ENCODE measurements at regions not wholly inside any gene's neighbourhood (a gene's known extent, or its start where the extent isn't known, plus 50 kb on each side); places are given as distances from the start of the nearest gene placed in this dataset.

DNA sequence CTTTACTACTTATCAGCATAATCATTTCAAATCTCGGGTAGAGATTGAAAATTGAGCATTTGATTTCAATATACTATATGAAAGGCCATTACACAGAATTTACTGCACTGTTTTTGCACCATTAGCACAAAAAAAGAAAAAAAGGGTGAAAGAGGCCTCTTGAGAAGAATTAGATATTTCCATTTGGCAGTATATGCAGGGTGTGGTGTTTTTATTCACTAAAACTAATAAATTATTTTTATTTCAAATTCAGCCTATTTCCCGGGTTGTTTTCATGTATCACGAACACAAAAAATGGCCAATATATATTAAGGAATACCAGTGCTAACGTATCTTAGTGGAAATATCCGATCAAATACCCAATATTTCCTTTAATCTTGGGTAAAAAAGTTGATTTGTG, 110.5 kb upstream of the TBL1XR1 start:
- TF ChIP-seq, protein P1, sequence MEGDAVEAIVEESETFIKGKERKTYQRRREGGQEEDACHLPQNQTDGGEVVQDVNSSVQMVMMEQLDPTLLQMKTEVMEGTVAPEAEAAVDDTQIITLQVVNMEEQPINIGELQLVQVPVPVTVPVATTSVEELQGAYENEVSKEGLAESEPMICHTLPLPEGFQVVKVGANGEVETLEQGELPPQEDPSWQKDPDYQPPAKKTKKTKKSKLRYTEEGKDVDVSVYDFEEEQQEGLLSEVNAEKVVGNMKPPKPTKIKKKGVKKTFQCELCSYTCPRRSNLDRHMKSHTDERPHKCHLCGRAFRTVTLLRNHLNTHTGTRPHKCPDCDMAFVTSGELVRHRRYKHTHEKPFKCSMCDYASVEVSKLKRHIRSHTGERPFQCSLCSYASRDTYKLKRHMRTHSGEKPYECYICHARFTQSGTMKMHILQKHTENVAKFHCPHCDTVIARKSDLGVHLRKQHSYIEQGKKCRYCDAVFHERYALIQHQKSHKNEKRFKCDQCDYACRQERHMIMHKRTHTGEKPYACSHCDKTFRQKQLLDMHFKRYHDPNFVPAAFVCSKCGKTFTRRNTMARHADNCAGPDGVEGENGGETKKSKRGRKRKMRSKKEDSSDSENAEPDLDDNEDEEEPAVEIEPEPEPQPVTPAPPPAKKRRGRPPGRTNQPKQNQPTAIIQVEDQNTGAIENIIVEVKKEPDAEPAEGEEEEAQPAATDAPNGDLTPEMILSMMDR (IDR thresholded peaks at IDR 0.05; ENCODE audit: low read depth, low read length, missing input control), result no peak
- no peak for TF ChIP-seq NR2F2 (IDR thresholded peaks at IDR 0.05)
- no peak for TF ChIP-seq ATF3 (IDR thresholded peaks at IDR 0.05)
- no peak for TF ChIP-seq RAD21 (IDR thresholded peaks at IDR 0.05)
- TF ChIP-seq SP1 (IDR thresholded peaks at IDR 0.05), result no peak
- TF ChIP-seq, protein P2, sequence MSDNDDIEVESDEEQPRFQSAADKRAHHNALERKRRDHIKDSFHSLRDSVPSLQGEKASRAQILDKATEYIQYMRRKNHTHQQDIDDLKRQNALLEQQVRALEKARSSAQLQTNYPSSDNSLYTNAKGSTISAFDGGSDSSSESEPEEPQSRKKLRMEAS (IDR thresholded peaks at IDR 0.05), result no peak
- TF ChIP-seq YY1 (IDR thresholded peaks at IDR 0.05), result no peak
- no peak for TF ChIP-seq TAF1 (conservative IDR thresholded peaks at IDR 0.05)
- TF ChIP-seq, protein P3, sequence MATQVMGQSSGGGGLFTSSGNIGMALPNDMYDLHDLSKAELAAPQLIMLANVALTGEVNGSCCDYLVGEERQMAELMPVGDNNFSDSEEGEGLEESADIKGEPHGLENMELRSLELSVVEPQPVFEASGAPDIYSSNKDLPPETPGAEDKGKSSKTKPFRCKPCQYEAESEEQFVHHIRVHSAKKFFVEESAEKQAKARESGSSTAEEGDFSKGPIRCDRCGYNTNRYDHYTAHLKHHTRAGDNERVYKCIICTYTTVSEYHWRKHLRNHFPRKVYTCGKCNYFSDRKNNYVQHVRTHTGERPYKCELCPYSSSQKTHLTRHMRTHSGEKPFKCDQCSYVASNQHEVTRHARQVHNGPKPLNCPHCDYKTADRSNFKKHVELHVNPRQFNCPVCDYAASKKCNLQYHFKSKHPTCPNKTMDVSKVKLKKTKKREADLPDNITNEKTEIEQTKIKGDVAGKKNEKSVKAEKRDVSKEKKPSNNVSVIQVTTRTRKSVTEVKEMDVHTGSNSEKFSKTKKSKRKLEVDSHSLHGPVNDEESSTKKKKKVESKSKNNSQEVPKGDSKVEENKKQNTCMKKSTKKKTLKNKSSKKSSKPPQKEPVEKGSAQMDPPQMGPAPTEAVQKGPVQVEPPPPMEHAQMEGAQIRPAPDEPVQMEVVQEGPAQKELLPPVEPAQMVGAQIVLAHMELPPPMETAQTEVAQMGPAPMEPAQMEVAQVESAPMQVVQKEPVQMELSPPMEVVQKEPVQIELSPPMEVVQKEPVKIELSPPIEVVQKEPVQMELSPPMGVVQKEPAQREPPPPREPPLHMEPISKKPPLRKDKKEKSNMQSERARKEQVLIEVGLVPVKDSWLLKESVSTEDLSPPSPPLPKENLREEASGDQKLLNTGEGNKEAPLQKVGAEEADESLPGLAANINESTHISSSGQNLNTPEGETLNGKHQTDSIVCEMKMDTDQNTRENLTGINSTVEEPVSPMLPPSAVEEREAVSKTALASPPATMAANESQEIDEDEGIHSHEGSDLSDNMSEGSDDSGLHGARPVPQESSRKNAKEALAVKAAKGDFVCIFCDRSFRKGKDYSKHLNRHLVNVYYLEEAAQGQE (IDR thresholded peaks at IDR 0.05), result no peak
